ENCODE measurements at regions not wholly inside any gene's neighbourhood (a gene's known extent, or its start where the extent isn't known, plus 50 kb on each side); places are given as distances from the start of the nearest gene placed in this dataset.

- DNase-seq (ENCODE audit: low read depth in 1 of 2, low spot score in 2 of 2) = no peak
- H3K9me3 ChIP-seq (ENCODE audit: insufficient read depth in 2 of 2, low read depth in 1 of 2, low read length in 1 of 2) = no peaks in the 10 kb centered on the region
- no peaks in the 10 kb centered on the region for H4K20me1 ChIP-seq (replicated peaks in 1 of 2; ENCODE audit: control insufficient read depth in 1 of 2, insufficient read depth in 2 of 2, low read length in 2 of 2)
- no peak overlapping the region for H2BK120ac ChIP-seq (replicated peaks; ENCODE audit: low read depth, low read length)
- no peak overlapping the region for H3K27ac ChIP-seq (ENCODE audit: low read depth, low read length)
- no peak overlapping the region for H3K23ac ChIP-seq (ENCODE audit: insufficient read length)
- H3K4ac ChIP-seq (replicated peaks; ENCODE audit: insufficient read length, low read depth, low read length) = no peak overlapping the region
- H3K4me1 ChIP-seq (replicated peaks in 1 of 4; ENCODE audit: control insufficient read depth in 3 of 4, insufficient read depth in 4 of 4, low read length in 3 of 4) = no peaks in the 10 kb centered on the region
- ChIA-PET POLR2A (ENCODE audit: partially characterized antibody) (no interaction called here), CTCF (ENCODE audit: partially characterized antibody) (interaction anchor here (0.7 kb wide), 1 partner anchor 19 kb away, joined by 3 read pairs; no protein-coding TSS in a partner anchor)
- H4K5ac ChIP-seq (ENCODE audit: insufficient read length, low read depth, low read length) = no peak overlapping the region
- H4K8ac ChIP-seq (ENCODE audit: extremely low read depth, insufficient read depth, low read length) = no peak overlapping the region
- no peak overlapping the region for H2BK12ac ChIP-seq (ENCODE audit: low read depth, low read length)
- no peak overlapping the region for H3K9ac ChIP-seq (replicated peaks in 1 of 4; ENCODE audit: extremely low read depth in 1 of 4, low read depth in 3 of 4, low read length in 3 of 4)
- H2BK20ac ChIP-seq (ENCODE audit: low read length) = no peak overlapping the region
- H3K79me2 ChIP-seq (ENCODE audit: control insufficient read depth in 1 of 2, insufficient read depth in 2 of 2, low read length in 2 of 2) = no peaks in the 10 kb centered on the region
- no peak overlapping the region for H3K4me3 ChIP-seq (ENCODE audit: extremely low read depth in 1 of 4, insufficient read depth in 2 of 4, low read depth in 3 of 4, low read length in 4 of 4)
- no peak overlapping the region for H3K14ac ChIP-seq (ENCODE audit: insufficient read length)
- no peaks in the 10 kb centered on the region for H3K27me3 ChIP-seq (replicated peaks in 1 of 4; ENCODE audit: control insufficient read depth in 3 of 4, extremely low read depth in 1 of 4, insufficient read depth in 3 of 4, low read length in 3 of 4)
- H2BK5ac ChIP-seq (ENCODE audit: low read depth, low read length) = no peak overlapping the region
- WGBS, 2 experiments (ENCODE audit: extremely low coverage in 1 of 2, insufficient coverage in 1 of 2, insufficient read length in 1 of 2, insufficient replicate concordance in 2 of 2, low coverage in 1 of 2, low lambda C conversion rate in 2 of 2, missing lambda C conversion rate in 1 of 2) = 88% methylated on average over 2 of the region's 2 CpGs; no CpG with 5 or more reads in 1 of the 2 experiments
- H3K4me2 ChIP-seq (ENCODE audit: insufficient read depth in 1 of 2, low read depth in 2 of 2, low read length in 2 of 2) = no peak overlapping the region
- no peaks in the 10 kb centered on the region for H3K79me1 ChIP-seq (ENCODE audit: low read depth, low read length)
- FAIRE-seq = no peak
- TF ChIP-seq POU5F1 (IDR thresholded peaks at IDR 0.05; ENCODE audit: low read depth, low read length) = no peak
- H2AFZ ChIP-seq (ENCODE audit: low read length) = no peak overlapping the region
- H3K56ac ChIP-seq (replicated peaks; ENCODE audit: insufficient read length, low read depth, low read length) = no peak overlapping the region
- no peak overlapping the region for H2BK15ac ChIP-seq (ENCODE audit: low read length)
- H4K91ac ChIP-seq (replicated peaks; ENCODE audit: insufficient read length, low read length) = no peak overlapping the region
- H3K36me3 ChIP-seq (ENCODE audit: control insufficient read depth in 2 of 4, insufficient read depth in 4 of 4, low read length in 3 of 4) = no peaks in the 10 kb centered on the region
- H3K23me2 ChIP-seq (ENCODE audit: low read depth, low read length) = no peaks in the 10 kb centered on the region
- H2AK5ac ChIP-seq (ENCODE audit: low read depth, low read length) = no peak overlapping the region
- H3K18ac ChIP-seq (ENCODE audit: extremely low read depth, low read length) = no peak overlapping the region
These were observed 412.1 kb downstream of the ADAM29 start for GRCh38 chr4:175330236-175330635.

Measured in H1 (cell line).